ENCODE measurements at regions not wholly inside any gene's neighbourhood (a gene's known extent, or its start where the extent isn't known, plus 50 kb on each side); places are given as distances from the start of the nearest gene placed in this dataset.
A peak's percentile ranks its signal among the peaks of the same experiment; 100 is the strongest.
"Not testable (repeated sequence)": the region's sequence is repeated elsewhere in the genome, so short reads cannot be mapped to it uniquely, and the experiment has no call there.

DNA sequence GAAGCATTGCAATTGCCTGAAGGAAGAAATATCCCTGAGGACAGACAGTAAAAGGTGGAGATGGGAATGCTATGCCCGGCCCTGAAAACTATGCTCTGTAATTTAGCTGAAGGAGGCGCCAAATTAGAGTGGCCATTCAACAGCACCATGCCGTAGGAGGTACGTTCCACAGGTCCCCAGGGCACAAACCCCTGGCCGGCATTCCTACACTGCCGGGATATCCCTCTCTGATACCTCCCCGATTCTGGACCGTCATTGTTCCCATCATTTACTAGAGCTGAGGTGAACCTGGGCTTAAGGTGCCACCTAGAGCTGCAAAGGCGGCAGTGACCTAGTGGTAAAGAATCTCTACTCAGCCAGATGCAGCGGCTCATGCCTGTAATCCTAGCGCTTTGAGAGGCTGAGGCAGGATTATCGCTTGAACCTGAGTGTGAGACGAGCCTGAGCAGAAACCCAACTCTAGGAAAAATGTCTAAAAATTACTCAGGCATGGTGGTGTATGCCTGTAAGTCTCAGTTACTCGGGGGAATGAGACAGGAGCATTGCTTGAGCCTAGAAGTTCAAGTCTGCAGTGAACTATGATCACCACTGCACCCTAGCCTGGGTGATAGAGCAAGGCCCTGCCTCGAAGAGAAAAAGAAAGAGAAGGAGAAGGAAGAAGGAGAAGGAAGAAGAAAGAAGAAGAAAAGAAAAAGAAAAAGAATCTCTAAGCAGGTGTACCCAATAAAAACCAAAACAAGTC, 53.0 kb upstream of the TNKS2 start:
- TF ChIP-seq ZFX (IDR thresholded peaks at IDR 0.05) = no peak
- TF ChIP-seq, protein P1, sequence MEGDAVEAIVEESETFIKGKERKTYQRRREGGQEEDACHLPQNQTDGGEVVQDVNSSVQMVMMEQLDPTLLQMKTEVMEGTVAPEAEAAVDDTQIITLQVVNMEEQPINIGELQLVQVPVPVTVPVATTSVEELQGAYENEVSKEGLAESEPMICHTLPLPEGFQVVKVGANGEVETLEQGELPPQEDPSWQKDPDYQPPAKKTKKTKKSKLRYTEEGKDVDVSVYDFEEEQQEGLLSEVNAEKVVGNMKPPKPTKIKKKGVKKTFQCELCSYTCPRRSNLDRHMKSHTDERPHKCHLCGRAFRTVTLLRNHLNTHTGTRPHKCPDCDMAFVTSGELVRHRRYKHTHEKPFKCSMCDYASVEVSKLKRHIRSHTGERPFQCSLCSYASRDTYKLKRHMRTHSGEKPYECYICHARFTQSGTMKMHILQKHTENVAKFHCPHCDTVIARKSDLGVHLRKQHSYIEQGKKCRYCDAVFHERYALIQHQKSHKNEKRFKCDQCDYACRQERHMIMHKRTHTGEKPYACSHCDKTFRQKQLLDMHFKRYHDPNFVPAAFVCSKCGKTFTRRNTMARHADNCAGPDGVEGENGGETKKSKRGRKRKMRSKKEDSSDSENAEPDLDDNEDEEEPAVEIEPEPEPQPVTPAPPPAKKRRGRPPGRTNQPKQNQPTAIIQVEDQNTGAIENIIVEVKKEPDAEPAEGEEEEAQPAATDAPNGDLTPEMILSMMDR (conservative IDR thresholded peaks at IDR 0.05) = peak; percentile 90
- no peak overlapping the region for H3K27ac ChIP-seq

DNA sequence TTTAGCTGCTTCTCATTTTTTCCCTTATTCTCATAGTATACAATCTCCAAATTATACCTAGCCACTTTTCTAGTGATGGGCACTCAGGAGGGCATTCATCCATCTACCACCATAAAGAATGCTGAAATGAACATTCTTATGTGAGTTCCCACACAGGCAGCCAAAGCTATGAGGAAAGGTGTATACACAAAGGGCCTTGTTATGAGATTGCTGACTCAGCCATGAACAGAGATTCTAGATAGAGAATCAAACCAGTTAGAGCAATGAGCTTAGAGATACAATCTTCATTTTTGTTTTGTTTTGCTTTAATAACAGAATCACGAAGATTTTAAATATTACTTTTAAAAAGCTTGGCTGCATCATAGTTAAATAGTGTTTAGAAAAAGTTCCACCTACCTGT, 54.8 kb upstream of the TNKS2 start:
- TF ChIP-seq ZFX (IDR thresholded peaks at IDR 0.05) = no peak
- TF ChIP-seq, protein P1 (conservative IDR thresholded peaks at IDR 0.05) = no peak
- H3K27ac ChIP-seq = no peak overlapping the region

DNA sequence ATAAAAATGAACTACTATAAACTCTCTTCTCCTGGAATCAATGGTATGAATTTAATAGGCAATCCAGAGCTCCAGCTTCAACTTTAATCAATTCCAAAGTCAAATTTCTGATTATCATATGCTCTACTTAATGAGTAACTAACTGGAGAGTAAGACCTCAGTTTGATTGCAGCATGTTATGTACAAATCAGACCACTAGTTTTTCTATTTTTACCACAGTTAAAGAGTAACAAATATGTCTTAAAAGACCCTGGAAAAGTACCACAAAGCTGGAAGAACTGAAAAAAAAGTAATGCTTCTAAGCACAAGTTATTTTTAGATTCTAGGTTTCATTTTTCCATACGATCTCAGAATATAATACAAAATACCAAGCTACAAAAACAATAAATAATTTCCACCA, 56.0 kb upstream of the TNKS2 start:
- no peak overlapping the region for H3K27ac ChIP-seq
- TF ChIP-seq, protein P1 (conservative IDR thresholded peaks at IDR 0.05) = no peak
- no peak for TF ChIP-seq ZFX (IDR thresholded peaks at IDR 0.05)

DNA sequence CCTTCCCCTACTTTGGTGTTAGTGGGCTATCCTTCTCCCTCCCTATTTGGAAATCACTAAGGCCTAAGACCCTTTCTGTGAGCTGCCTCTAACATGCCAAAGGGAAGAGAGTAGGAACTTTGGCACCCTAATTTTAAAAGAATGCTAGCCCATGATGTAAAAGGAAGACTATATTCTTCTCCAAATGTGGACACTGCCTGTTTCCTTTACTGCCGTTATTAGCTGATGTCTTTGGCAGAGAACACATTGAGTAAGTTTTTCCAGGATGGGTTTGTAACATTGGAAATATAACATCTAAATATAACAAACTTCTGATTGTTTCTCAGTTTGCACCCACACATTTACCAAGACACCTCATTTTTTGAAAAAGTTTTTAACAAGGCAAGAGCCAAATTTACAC, 56.9 kb upstream of the TNKS2 start:
- H3K27ac ChIP-seq = no peak overlapping the region
- TF ChIP-seq ZFX (IDR thresholded peaks at IDR 0.05) = no peak
- TF ChIP-seq, protein P1 (conservative IDR thresholded peaks at IDR 0.05) = no peak

DNA sequence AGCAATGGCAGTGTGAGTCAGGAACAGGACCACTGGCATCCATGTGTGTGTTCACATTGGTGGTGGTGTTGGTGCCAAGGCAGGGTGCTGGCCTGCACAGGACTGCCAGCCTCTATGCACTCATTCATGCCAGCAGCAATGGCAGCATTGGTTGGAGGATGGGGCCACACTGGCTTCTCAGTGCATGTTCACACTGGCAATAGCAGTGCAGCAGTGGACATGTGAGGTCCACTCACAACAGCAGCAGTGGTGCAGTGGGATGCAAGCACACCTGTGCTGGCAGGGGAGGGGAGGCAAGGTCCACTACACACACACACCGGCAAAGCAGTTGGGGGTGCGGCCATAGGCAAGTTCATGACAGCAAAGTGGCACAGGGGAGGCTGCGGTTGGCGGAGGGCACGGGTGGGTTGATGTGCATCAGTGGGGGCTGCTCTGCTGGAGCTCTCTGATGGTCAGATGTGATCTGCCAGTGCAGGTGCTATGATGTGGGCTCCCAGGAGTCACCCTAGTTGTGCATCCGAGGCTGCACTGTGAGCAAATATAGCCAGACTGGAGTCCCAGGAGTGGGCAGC, 57.8 kb upstream of the TNKS2 start:
- H3K27ac ChIP-seq = no peak overlapping the region
- no peak for TF ChIP-seq ZFX (IDR thresholded peaks at IDR 0.05)
- TF ChIP-seq, protein P1 (conservative IDR thresholded peaks at IDR 0.05) = no peak

DNA sequence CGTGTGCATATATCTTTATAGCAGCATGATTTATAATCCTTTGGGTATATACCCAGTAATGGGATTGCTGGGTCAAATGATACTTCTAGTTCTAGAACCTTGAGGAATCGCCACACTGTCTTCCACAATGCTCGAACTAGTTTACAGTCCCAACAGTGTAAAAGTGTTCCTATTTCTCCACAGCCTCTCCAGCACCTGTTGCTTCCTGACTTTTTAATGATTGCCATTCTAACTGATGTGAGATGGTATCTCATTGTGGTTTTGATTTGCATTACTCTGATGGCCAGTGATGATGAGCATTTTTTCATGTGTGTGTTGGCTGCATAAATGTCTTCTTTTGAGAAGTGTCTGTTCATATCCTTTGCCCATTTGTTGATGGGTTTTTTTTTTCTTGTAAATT, 66.0 kb upstream of the TNKS2 start:
- H3K27ac ChIP-seq = not testable (repeated sequence)

DNA sequence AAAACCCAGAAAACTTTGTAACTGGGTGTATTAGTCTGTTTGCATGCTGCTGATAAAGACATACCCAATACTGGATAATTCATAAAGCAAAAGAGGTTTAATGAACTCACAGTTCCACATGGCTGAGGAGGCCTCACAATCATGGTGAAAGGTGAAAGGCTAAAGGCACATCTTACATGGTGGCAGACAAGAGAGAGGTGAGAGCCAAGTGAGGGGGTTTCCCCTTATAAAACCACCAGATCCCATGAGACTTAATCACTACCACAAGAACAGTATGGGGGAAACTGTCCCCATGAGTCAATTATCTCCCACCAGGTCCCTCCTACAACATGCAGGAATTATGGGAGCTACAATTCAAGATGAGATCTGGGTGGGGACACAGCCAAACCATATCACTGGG, 68.9 kb upstream of the TNKS2 start:
- H3K27ac ChIP-seq = not testable (repeated sequence)

DNA sequence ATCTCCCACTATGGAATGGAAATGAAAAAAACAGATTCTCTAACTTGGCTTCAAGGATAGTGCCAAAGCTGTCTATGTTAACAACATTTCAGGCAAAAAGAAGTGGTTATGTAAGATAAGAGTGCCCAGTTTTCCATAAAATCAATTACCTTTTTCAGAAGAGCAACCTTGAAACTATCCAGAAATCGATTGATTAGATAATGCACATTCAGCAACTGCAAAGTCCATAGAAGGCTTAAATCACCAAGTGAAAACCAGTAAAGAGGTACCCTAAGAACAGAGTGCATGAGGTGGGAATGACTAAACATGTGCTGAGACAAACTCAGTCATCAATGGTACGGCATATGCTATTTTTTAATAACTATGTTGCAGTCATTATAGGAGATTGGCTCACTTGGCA, 71.9 kb upstream of the TNKS2 start:
- H3K27ac ChIP-seq = no peak overlapping the region
- TF ChIP-seq, protein P1 (conservative IDR thresholded peaks at IDR 0.05) = no peak
- no peak for TF ChIP-seq ZFX (IDR thresholded peaks at IDR 0.05)
